ENCODE measurements at regions not wholly inside any gene's neighbourhood (a gene's known extent, or its start where the extent isn't known, plus 50 kb on each side); places are given as distances from the start of the nearest gene placed in this dataset.

DNA sequence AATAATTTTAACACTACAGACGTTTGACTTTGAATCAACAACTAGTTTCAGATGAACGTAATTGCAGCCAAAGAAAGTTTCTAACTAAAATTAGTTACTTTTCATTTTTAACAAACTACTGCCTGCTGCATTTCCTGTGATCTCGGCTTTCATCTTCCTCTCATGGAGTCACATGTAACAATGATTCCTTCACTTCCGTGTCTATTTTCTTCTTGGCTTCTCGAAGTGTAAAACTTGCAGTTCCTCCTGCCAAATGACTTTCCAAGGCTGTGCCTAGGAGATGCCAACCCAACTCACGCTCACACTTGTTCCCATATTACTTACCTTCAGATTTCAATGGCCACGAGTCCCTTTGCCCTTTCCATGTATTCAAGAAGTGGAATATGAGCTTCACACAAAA lies 1406.3 kb upstream of the CELF4 start:
- TF ChIP-seq POLR2A (IDR thresholded peaks at IDR 0.05) (no peak), CTCF (IDR thresholded peaks at IDR 0.05) (no peak), POLR2AphosphoS5 (IDR thresholded peaks at IDR 0.05) (no peak)
